ENCODE measurements at regions not wholly inside any gene's neighbourhood (a gene's known extent, or its start where the extent isn't known, plus 50 kb on each side); places are given as distances from the start of the nearest gene placed in this dataset.

- no peak overlapping the region for H2BK12ac ChIP-seq (ENCODE audit: insufficient read length, low read depth, low read length)
- H3K23ac ChIP-seq (ENCODE audit: insufficient read length, low read depth, low read length), result no peak overlapping the region
- no peak overlapping the region for H2AFZ ChIP-seq (ENCODE audit: low read length)
- H3K56ac ChIP-seq (ENCODE audit: insufficient read length, low read depth, low read length), result no peak overlapping the region
- no peak for TF ChIP-seq CTCF (conservative IDR thresholded peaks at IDR 0.05)
- no peak overlapping the region for H4K5ac ChIP-seq (ENCODE audit: insufficient read length, low read depth, low read length)
- no peak overlapping the region for H3K4me3 Mint-ChIP-seq
- H3K14ac ChIP-seq (ENCODE audit: insufficient read depth, low read length), result no peak overlapping the region
- no peak overlapping the region for H3K18ac ChIP-seq (ENCODE audit: insufficient read length, low read depth, low read length)
- no peak overlapping the region for H2BK15ac ChIP-seq (ENCODE audit: low read depth, low read length)
- H2BK5ac ChIP-seq (ENCODE audit: insufficient read length, low read length), result no peak overlapping the region
- no peaks in the 10 kb centered on the region for H3K23me2 ChIP-seq (ENCODE audit: insufficient read length, low read depth, low read length, poor library complexity, severe bottlenecking)
- peaks cover 11 to 13% of the 10 kb centered on the region in 2 experiments for H3K4me1 Mint-ChIP-seq
- no peak overlapping the region for H3K4me2 ChIP-seq (ENCODE audit: insufficient read depth, insufficient read length, low read length)
- no peak overlapping the region for H3K27ac ChIP-seq (ENCODE audit: insufficient read length, low read depth, low read length)
- no peak overlapping the region for H3K4ac ChIP-seq (ENCODE audit: low read depth, low read length)
- no peak overlapping the region for H3K27ac Mint-ChIP-seq
- H3K9ac ChIP-seq (ENCODE audit: extremely low read depth, insufficient read length, low read length), result no peak overlapping the region
- peaks cover 4 to 14% of the 10 kb centered on the region in 2 experiments for H3K9me3 Mint-ChIP-seq
- H3K36me3 Mint-ChIP-seq (ENCODE audit: insufficient read depth in 1 of 3, low read depth in 3 of 3), result peaks cover 3 to 26% (median 6%) of the 10 kb centered on the region in 3 experiments; a peak in 5 of 7 replicates
- no peaks in the 10 kb centered on the region for H3K27me3 ChIP-seq (ENCODE audit: insufficient read depth, low read length)
- H2BK120ac ChIP-seq (ENCODE audit: low read depth, low read length, poor library complexity, severe bottlenecking), result no peak overlapping the region
- no peaks in the 10 kb centered on the region for H3K4me1 ChIP-seq (ENCODE audit: insufficient read depth, low read length)
- no peaks in the 10 kb centered on the region for H4K20me1 ChIP-seq (ENCODE audit: control insufficient read depth, insufficient read depth, insufficient read length)
- H2BK20ac ChIP-seq (ENCODE audit: low read depth, low read length, poor library complexity, severe bottlenecking), result no peak overlapping the region
- WGBS (ENCODE audit: extremely low coverage, insufficient read length, low lambda C conversion rate), result no CpG with 5 or more reads among the region's 1 CpG
- H3T11ph ChIP-seq (ENCODE audit: low read length), result no peak overlapping the region
- H2AK5ac ChIP-seq (ENCODE audit: insufficient read length, low read length), result no peak overlapping the region
- H4K91ac ChIP-seq (ENCODE audit: insufficient read length, low read depth, low read length), result no peak overlapping the region
- no peaks in the 10 kb centered on the region for H3K9me3 ChIP-seq (ENCODE audit: control insufficient read depth, low read depth, low read length)
- DNase-seq, result no peak
- H4K8ac ChIP-seq (replicated peaks; ENCODE audit: insufficient read length, low read depth, low read length), result no peak overlapping the region
- H3K27me3 Mint-ChIP-seq (ENCODE audit: low read depth), result no peaks in the 10 kb centered on the region
- no peaks in the 10 kb centered on the region for H3K79me2 ChIP-seq (ENCODE audit: insufficient read depth, low read length)
- no peaks in the 10 kb centered on the region for H3K79me1 ChIP-seq (ENCODE audit: insufficient read depth, low read depth, low read length, poor library complexity, severe bottlenecking)
Observed at GRCh38 chr6:145235207-145235606, 500.1 kb downstream of the EPM2A start.

All from H9 (cell line).